ENCODE measurements at regions not wholly inside any gene's neighbourhood (a gene's known extent, or its start where the extent isn't known, plus 50 kb on each side); places are given as distances from the start of the nearest gene placed in this dataset.

DNA sequence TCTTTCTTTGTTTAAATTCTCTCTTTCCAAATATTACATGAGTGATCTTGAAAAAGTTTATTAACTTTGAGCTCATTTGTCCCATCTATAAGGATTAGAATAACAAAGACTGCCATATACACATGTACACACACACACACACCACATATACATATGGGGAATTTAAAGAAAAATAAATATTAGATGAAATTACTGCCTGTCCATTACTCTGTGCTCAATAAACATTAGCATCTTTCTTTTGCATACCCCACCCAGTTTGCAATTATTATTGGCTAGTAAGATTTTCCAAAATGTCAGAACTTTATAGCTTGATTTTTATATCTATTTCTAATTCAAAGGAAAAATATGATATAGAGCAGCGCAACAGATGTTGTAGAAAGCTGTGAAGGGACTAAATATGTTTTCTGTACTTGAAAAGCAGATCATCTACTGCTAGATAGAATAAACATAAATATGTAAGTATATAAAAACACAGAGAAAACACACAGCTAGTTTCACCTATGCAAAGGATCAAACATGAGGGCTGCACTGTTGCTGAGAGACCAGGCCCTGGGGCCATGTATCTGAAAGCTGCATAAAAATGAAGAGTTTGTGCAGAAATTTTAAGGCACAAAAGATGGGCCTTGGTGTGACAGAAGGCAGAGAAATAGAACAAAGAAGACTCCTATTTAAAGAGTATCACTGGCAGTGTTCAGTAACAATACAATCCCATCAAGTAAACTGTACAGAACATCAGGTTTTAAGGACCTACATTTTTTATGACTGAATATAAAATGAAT, 114.2 kb upstream of the NECTIN3 start:
- no peaks in the 10 kb centered on the region for H3K4me1 Mint-ChIP-seq (ENCODE audit: low read depth)

DNA sequence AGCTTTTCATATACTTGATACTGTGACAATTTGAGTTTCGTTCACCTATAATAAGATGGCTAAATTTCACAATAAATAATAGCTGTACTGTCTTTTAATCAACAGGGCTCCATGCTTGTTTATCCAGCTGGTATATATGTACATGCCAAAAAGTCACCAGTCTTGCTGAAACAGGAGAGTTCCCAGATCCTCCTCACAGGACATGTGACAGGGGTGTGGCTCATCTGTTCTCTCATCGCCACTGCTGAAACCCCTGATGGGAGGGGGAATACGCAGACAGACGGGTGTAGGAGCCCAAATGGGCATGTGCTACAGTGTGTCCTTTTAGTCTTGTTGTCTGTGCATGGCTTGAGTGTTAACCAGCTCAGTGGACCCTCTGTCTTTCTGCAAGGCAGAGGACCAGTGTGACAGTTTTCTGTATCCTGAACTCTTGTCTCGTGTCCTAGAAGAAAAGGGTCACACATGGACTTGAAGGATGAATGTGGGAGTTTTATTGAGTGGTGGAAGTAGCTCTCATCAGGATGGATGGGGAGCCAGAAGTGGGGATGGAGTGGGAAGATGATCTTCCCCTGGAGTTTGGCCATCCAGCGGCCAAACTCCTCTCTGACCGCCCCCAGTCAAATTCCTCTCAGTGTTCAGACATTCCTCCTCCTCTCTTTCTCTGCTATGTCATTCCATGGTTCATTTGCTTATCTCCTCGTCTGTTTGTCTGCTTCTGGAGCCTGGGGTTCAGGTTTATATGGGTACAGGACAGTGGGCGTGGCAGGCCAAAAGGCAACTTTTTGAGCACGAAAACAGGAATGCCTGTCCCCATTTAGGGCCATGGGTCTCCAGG, 113.1 kb upstream of the NECTIN3 start:
- Mint-ChIP-seq H3K27ac (no peak overlapping the region), H3K27me3 (peaks cover 4% of the 10 kb centered on the region), H3K36me3 (ENCODE audit: low read depth) (no peaks in the 10 kb centered on the region), H3K4me1 (ENCODE audit: low read depth) (no peaks in the 10 kb centered on the region), H3K9me3 (peaks cover 4% of the 10 kb centered on the region), H3K4me3 (no peak overlapping the region)

More for the DNA sequence above, 114.2 kb upstream of the NECTIN3 start:
- no peak overlapping the region for H3K4me3 Mint-ChIP-seq
- H3K27ac Mint-ChIP-seq = no peak overlapping the region
- peaks cover 4% of the 10 kb centered on the region for H3K27me3 Mint-ChIP-seq
- no peaks in the 10 kb centered on the region for H3K36me3 Mint-ChIP-seq (ENCODE audit: low read depth)
- peaks cover 10% of the 10 kb centered on the region for H3K9me3 Mint-ChIP-seq

GRCh38 chr3:110965976-110966375, 105.6 kb upstream of the NECTIN3 start:
- Mint-ChIP-seq H3K4me1 (ENCODE audit: low read depth) (no peaks in the 10 kb centered on the region), H3K27ac (no peak overlapping the region), H3K9me3 (peaks cover 16% of the 10 kb centered on the region), H3K4me3 (no peak overlapping the region), H3K27me3 (peaks cover 4% of the 10 kb centered on the region), H3K36me3 (ENCODE audit: low read depth) (no peaks in the 10 kb centered on the region)

GRCh38 chr3:110966966-110967663, 104.5 kb upstream of the NECTIN3 start:
- Mint-ChIP-seq H3K4me1 (ENCODE audit: low read depth) (no peaks in the 10 kb centered on the region), H3K9me3 (peaks cover 12% of the 10 kb centered on the region), H3K27me3 (no peaks in the 10 kb centered on the region), H3K36me3 (ENCODE audit: low read depth) (no peaks in the 10 kb centered on the region), H3K27ac (no peak overlapping the region), H3K4me3 (no peak overlapping the region)

DNA sequence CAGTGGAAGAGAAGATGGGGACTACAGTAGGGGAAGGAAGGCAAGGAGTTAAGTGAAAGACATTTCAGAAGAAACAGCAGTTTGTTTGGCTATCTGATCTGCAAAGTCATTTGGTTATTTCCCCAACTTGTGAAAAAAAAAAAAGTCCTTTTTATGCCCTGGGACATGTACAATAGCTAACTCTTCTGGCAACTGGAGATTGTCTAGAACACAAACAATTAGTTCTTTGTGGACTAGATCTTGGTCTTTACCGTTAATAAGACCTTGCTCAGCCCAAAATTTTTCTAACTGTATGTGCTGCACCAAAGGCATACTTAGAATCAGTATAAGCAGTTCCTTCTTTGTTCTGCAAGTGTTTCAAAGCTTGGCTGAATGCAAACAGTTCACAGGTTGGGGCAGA, 103.5 kb upstream of the NECTIN3 start:
- peaks cover 12% of the 10 kb centered on the region for H3K9me3 Mint-ChIP-seq
- peaks cover 3% of the 10 kb centered on the region for H3K27me3 Mint-ChIP-seq
- H3K36me3 Mint-ChIP-seq (ENCODE audit: low read depth) = no peaks in the 10 kb centered on the region
- H3K4me1 Mint-ChIP-seq (ENCODE audit: low read depth) = no peaks in the 10 kb centered on the region
- H3K4me3 Mint-ChIP-seq = no peak overlapping the region
- H3K27ac Mint-ChIP-seq = no peak overlapping the region

DNA sequence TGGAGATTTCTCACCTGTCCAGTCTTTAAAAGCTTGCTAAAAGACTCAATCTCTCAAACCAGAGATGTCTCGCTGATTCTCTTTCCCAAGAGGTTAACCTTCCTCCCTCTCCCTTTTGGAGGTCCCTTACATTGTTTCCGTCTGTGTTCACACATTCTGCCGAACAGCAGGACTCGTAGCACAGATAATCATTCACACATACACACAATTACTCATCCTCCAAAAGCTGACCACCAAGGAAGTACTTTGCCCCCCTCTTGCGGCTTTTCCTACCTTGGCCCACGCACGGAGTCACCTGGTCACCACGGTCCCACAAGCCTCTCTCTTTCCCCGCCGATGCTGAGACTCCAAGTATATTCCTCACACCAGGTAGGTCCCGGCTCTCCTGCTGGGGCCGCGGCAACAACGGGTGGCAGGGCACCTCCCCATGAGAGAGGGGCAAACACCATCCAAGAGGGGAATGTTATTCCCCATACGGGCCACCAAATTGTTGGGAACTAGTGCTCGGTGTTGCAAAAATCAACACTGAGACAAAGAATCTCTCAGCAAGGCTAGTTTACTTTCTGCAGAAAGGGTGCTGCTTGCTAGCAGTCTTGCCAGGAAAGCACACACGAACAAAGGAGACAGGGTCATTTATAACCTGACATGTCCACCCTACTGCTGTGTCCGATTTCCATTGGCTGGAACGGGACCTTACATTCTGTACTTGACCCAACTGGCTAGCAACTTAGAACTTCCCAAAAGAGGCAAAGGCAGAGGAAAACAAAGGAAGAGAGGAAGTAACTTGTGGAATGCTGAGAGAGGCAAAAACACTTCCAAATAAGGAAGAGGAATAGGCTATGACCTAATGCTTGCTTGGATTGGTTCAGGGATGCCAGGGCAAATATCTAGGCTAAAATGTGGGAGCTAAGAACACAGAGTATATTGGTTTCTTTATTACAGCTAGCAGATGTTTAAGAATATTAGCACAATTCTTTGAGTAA, 102.1 kb upstream of the NECTIN3 start:
- Mint-ChIP-seq H3K9me3 (peaks cover 10% of the 10 kb centered on the region), H3K36me3 (ENCODE audit: low read depth) (no peaks in the 10 kb centered on the region), H3K27me3 (peaks cover 5% of the 10 kb centered on the region), H3K4me1 (ENCODE audit: low read depth) (no peaks in the 10 kb centered on the region), H3K27ac (no peak overlapping the region), H3K4me3 (no peak overlapping the region)

GRCh38 chr3:110971010-110971601, 100.5 kb upstream of the NECTIN3 start:
- Mint-ChIP-seq H3K27me3 (peaks cover 10% of the 10 kb centered on the region), H3K27ac (no peak overlapping the region), H3K4me3 (no peak overlapping the region), H3K9me3 (peaks cover 9% of the 10 kb centered on the region), H3K4me1 (ENCODE audit: low read depth) (no peaks in the 10 kb centered on the region), H3K36me3 (ENCODE audit: low read depth) (no peaks in the 10 kb centered on the region)

DNA sequence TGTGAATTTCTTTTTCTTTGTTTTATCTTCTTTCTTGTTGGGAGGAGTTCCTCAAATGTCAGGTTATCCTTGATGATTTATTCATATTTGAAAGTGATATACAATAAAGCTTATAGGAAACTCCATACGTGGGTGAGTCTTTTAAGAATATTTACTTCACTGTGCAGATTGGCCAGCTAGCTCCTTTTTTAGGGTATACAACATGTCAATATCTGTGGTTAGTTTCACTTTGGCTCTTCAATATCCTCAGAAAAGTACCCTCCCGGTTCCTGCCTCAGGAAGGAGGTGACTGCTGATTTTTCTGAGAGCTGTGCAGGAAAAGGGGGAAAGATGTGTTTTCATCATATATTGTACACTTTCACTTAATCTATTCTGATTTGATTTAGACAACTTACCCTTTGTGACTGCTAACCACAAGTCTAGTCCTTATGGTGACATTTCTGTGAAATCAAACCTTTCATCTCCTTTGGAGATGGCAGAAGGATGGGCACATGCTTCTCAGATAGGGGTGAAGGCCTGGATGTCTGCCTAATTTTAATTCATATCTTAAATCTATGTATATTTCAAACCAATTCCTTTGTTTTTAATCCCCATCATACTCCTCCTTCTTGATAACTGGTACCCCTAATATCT, 98.2 kb upstream of the NECTIN3 start:
- Mint-ChIP-seq H3K27me3 (peaks cover 17% of the 10 kb centered on the region), H3K9me3 (peaks cover 9% of the 10 kb centered on the region), H3K4me3 (no peak overlapping the region), H3K4me1 (ENCODE audit: low read depth) (no peaks in the 10 kb centered on the region), H3K27ac (no peak overlapping the region), H3K36me3 (ENCODE audit: low read depth) (no peaks in the 10 kb centered on the region)

DNA sequence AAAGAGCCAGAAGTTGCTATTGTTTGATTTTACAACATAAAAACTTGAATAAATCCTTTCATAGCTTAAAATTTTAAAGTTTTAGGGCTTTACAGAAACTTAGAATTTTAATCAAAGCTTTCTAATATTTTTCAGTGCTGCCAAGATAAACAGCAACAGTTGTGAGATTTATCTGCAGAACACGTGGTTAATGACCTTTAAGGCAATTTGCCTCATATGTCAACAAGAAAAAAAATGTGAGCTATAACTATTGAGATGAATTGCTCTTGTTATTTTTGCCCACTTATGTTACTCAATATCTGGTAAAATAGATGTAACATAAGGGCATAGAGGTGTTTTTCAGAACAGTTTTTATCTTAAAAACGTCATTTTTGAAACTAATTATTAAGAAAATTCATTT, 96.7 kb upstream of the NECTIN3 start:
- H3K36me3 Mint-ChIP-seq (ENCODE audit: low read depth) = no peaks in the 10 kb centered on the region
- H3K4me1 Mint-ChIP-seq (ENCODE audit: low read depth) = no peaks in the 10 kb centered on the region
- peaks cover 17% of the 10 kb centered on the region for H3K27me3 Mint-ChIP-seq
- H3K4me3 Mint-ChIP-seq = no peak overlapping the region
- no peak overlapping the region for H3K27ac Mint-ChIP-seq
- peaks cover under 1% of the 10 kb centered on the region for H3K9me3 Mint-ChIP-seq

DNA sequence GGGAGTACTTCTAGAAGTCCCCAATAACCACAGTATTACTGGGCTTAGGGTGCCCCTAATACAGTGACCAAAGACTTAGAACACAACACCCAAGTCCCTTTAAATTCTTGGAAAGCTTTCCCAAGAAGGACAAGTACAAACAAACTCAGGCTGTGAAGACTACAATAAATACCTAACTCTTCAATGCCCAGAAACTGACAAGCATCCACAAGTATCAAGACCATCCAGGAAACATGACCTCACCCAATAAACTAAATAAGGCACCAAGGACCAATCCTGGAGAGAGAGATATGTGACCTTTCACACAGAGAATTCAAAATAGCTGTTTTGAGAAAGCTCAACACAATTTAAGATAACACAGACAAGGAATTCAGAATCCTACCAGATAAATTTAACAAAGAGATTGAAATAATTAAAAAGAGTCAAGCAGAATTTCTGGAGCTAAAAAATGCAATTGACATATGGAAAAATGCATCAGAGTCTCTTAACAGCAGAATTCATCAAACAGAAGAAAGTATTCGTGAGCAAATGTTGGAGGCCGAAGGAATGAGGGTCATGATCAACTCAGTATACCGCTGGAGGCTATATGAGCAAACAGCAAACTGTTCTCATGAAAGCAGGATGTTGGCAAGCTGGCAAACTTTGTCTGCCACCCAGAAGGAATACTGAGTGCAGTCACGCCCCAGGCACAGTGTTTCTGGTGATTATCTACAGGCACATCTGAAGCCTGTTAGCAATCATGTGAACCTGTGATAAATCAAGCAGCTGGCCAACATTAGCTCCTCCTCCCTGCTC, 87.0 kb upstream of the NECTIN3 start:
- Mint-ChIP-seq H3K36me3 (ENCODE audit: low read depth) (no peaks in the 10 kb centered on the region), H3K4me1 (ENCODE audit: low read depth) (no peaks in the 10 kb centered on the region), H3K27me3 (no peaks in the 10 kb centered on the region), H3K4me3 (no peak overlapping the region), H3K9me3 (peaks cover 4% of the 10 kb centered on the region), H3K27ac (no peak overlapping the region)

DNA sequence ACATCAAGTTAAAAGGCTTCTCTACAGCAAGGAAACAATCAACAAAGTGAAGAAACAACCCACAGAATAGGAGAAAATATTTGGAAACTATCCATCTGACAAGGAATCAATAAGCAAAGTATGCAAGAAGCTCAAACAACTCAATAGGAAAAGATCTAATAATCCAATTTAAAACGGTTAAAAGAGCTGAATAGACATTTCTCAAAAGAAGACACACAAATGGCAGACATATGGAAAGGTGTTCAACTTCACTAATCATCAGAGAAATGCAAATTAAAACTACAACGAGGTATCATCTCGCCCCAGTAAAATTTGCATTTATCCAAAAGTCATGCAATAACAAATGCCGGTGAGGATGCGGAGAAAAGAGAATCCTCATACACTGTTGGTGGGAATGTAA, 82.2 kb upstream of the NECTIN3 start:
- Mint-ChIP-seq H3K4me3 (no peak overlapping the region), H3K27me3 (no peaks in the 10 kb centered on the region), H3K36me3 (ENCODE audit: low read depth) (no peaks in the 10 kb centered on the region)

GRCh38 chr3:110995461-110996231, 76.0 kb upstream of the NECTIN3 start:
- H3K4me1 Mint-ChIP-seq (ENCODE audit: low read depth) = no peaks in the 10 kb centered on the region
- peaks cover 4% of the 10 kb centered on the region for H3K9me3 Mint-ChIP-seq
- no peak overlapping the region for H3K4me3 Mint-ChIP-seq
- H3K27ac Mint-ChIP-seq = no peak overlapping the region
- no peaks in the 10 kb centered on the region for H3K36me3 Mint-ChIP-seq (ENCODE audit: low read depth)
- no peaks in the 10 kb centered on the region for H3K27me3 Mint-ChIP-seq

More for the DNA sequence above, 82.2 kb upstream of the NECTIN3 start:
- no peaks in the 10 kb centered on the region for H3K4me1 Mint-ChIP-seq (ENCODE audit: low read depth)
- peaks cover 4% of the 10 kb centered on the region for H3K9me3 Mint-ChIP-seq
- no peak overlapping the region for H3K27ac Mint-ChIP-seq
